Suppressor macrophage treated with lipopolysaccharide for 4 hours (primary cell): ENCODE measurements at regions not wholly inside any gene's neighbourhood (a gene's known extent, or its start where the extent isn't known, plus 50 kb on each side); places are given as distances from the start of the nearest gene placed in this dataset.

Experiments
- DNase-seq: peaks from one replicate; pipeline ENCODE4 v3.0.0-alpha.2; 2020

GRCh38 chr10:108817135-108817534 lies 1106.2 kb downstream of the XPNPEP1 start:
- no peak for DNase-seq

- no peak for DNase-seq
Measured at GRCh38 chr10:108812906-108813305, 1110.4 kb downstream of the XPNPEP1 start.

GRCh38 chr10:108812296-108812695 lies 1111.0 kb downstream of the XPNPEP1 start:
- no peak for DNase-seq

GRCh38 chr10:108808228-108808627 lies 1115.1 kb downstream of the XPNPEP1 start:
- DNase-seq: no peak

GRCh38 chr10:108801775-108802517 lies 1121.4 kb downstream of the XPNPEP1 start:
- no peak for DNase-seq

- no peak for DNase-seq
Measured at GRCh38 chr10:108801220-108801619, 1122.1 kb downstream of the XPNPEP1 start.

GRCh38 chr10:108797573-108797972 lies 1125.7 kb downstream of the XPNPEP1 start:
- DNase-seq: no peak

- no peak for DNase-seq
Measured at GRCh38 chr10:108791794-108792474, 1131.4 kb downstream of the XPNPEP1 start.

GRCh38 chr10:108791030-108791429 lies 1132.3 kb downstream of the XPNPEP1 start:
- no peak for DNase-seq

GRCh38 chr10:108789919-108790318 lies 1133.4 kb downstream of the XPNPEP1 start:
- DNase-seq: no peak

GRCh38 chr10:108789336-108789735 lies 1134.0 kb downstream of the XPNPEP1 start:
- DNase-seq: no peak

GRCh38 chr10:108788891-108789290 lies 1134.4 kb downstream of the XPNPEP1 start:
- DNase-seq: no peak

- DNase-seq: no peak
Measured at GRCh38 chr10:108787932-108788331, 1135.4 kb downstream of the XPNPEP1 start.

GRCh38 chr10:108785011-108785410 lies 1138.3 kb downstream of the XPNPEP1 start:
- DNase-seq: no peak

GRCh38 chr10:108784534-108784933 lies 1138.8 kb downstream of the XPNPEP1 start:
- no peak for DNase-seq

- peak; percentile 28 for DNase-seq
Measured at GRCh38 chr10:108783897-108784296, 1139.4 kb downstream of the XPNPEP1 start.

GRCh38 chr10:108782411-108782810 lies 1140.9 kb downstream of the XPNPEP1 start:
- no peak for DNase-seq

- no peak for DNase-seq
Measured at GRCh38 chr10:108779501-108779900, 1143.8 kb downstream of the XPNPEP1 start.

- no peak for DNase-seq
Measured at GRCh38 chr10:108775911-108776475, 1147.3 kb downstream of the XPNPEP1 start.

GRCh38 chr10:108771106-108771505 lies 1152.2 kb downstream of the XPNPEP1 start:
- no peak for DNase-seq

- no peak for DNase-seq
Measured at GRCh38 chr10:108765794-108766193, 1157.5 kb downstream of the XPNPEP1 start.

- no peak for DNase-seq
Measured at GRCh38 chr10:108757946-108758345, 1165.4 kb downstream of the XPNPEP1 start.

- DNase-seq: no peak
Measured at GRCh38 chr10:108755646-108756045, 1167.7 kb downstream of the XPNPEP1 start.

GRCh38 chr10:108753326-108753725 lies 1170.0 kb downstream of the XPNPEP1 start:
- DNase-seq: no peak
